Gastroesophageal sphincter (tissue), 4 donors: ENCODE measurements at regions not wholly inside any gene's neighbourhood (a gene's known extent, or its start where the extent isn't known, plus 50 kb on each side); places are given as distances from the start of the nearest gene placed in this dataset.

Experiments
- ATAC-seq: fragments of 150-250 bp; one replicate; pipeline ENCODE4 v1.9.1; 2016; ENCODE audit warnings: mild to moderate bottlenecking, moderate library complexity
- H3K27ac ChIP-seq, 4 donors: fragments of 200-600 bp; sonication (generic) in 3 of 4; 1 replicate in 3 of 4; 2 replicates in 1 of 4; pipeline ENCODE4 v1.5.1; 2016 to 2019
- H3K27me3 ChIP-seq: fragments of 200-600 bp; sonication (generic); one replicate; pipeline ENCODE4 v1.5.1; 2019
- H3K36me3 ChIP-seq, 2 donors: fragments of 200-600 bp; sonication (generic); one replicate each; pipeline ENCODE4 v1.5.1; 2019; ENCODE audit warnings: control low read depth in 1 of 2
- H3K4me1 ChIP-seq, 3 donors: fragments of 200-600 bp; sonication (generic); 1 replicate in 2 of 3; 2 replicates in 1 of 3; pipeline ENCODE4 v1.5.1; 2016 to 2019; ENCODE audit warnings: control low read depth in 2 of 3
- H3K4me3 ChIP-seq, 2 donors: fragments of 200-600 bp; sonication (generic); one replicate each; pipeline ENCODE4 v1.5.1; 2019; ENCODE audit warnings: mild to moderate bottlenecking in 1 of 2, moderate library complexity in 1 of 2
- H3K9me3 ChIP-seq, 3 donors: fragments of 200-600 bp; sonication (generic); one replicate each; pipeline ENCODE4 v1.5.1; 2017 to 2019; ENCODE audit warnings: control low read depth in 2 of 3
- CTCF ChIP-seq, 4 experiments: fragments of 200-600 bp in 2 of 4; fragments of 450-650 bp in 2 of 4; sonication (generic) in 1 of 4; IDR thresholded peaks; one replicate each; pipeline ENCODE4 v1.5.1; 2017 to 2019; ENCODE audit warnings: antibody characterized with exemption in 4 of 4, mild to moderate bottlenecking in 2 of 4, moderate library complexity in 2 of 4
- EP300 ChIP-seq: sonication (generic); formaldehyde crosslinking; IDR thresholded peaks from one replicate; pipeline ENCODE4 v1.6.1; 2017; ENCODE audit warnings: antibody characterized with exemption, mild to moderate bottlenecking
- POLR2A ChIP-seq, 2 donors: fragments of 450-650 bp; IDR thresholded peaks; one replicate each; pipeline ENCODE4 v1.6.1; 2017; ENCODE audit warnings: antibody characterized with exemption in 2 of 2, mild to moderate bottlenecking in 2 of 2, moderate library complexity in 1 of 2
- POLR2AphosphoS5 ChIP-seq: sonication (generic); formaldehyde crosslinking; IDR thresholded peaks from one replicate; pipeline ENCODE4 v1.6.1; 2017; ENCODE audit warnings: antibody characterized with exemption
- WGBS, 2 donors: methylation state at CpG; one replicate each; pipeline ENCODE4 v1.1.5; 2018; ENCODE audit warnings: low coverage in 1 of 2; 5-methylcytosine and 5-hydroxymethylcytosine counted together

- H3K4me1 ChIP-seq = no peaks in the 10 kb centered on the region
- H3K27me3 ChIP-seq = peaks cover 20% of the 10 kb centered on the region
- no peak overlapping the region for H3K4me3 ChIP-seq
- H3K36me3 ChIP-seq = no peaks in the 10 kb centered on the region
- no peaks in the 10 kb centered on the region for H3K9me3 ChIP-seq
- TF ChIP-seq CTCF (IDR thresholded peaks at IDR 0.05) (no peak), POLR2AphosphoS5 (no peak), EP300 (no peak), POLR2A (IDR thresholded peaks at IDR 0.05) (no peak)
- H3K27ac ChIP-seq = no peak overlapping the region
- WGBS, 2 donors = 57 to 68% methylated on average over 4 to 5 of the region's 5 CpGs
- no peak for ATAC-seq
Measured at GRCh38 chr21:37986751-37987399, 70.6 kb upstream of the KCNJ6 start.

- TF ChIP-seq EP300 = no peak
- no peak for ATAC-seq
- no peaks in the 10 kb centered on the region for H3K9me3 ChIP-seq
- WGBS, 2 donors = 58 to 63% methylated on average over 1 to 2 of the region's 5 CpGs
- H3K4me3 ChIP-seq = no peak overlapping the region
- no peak overlapping the region for H3K27ac ChIP-seq
- no peaks in the 10 kb centered on the region for H3K36me3 ChIP-seq
- H3K27me3 ChIP-seq = peaks cover 20% of the 10 kb centered on the region
- no peaks in the 10 kb centered on the region for H3K4me1 ChIP-seq
Measured at GRCh38 chr21:37987668-37988067, 71.4 kb upstream of the KCNJ6 start.

DNA sequence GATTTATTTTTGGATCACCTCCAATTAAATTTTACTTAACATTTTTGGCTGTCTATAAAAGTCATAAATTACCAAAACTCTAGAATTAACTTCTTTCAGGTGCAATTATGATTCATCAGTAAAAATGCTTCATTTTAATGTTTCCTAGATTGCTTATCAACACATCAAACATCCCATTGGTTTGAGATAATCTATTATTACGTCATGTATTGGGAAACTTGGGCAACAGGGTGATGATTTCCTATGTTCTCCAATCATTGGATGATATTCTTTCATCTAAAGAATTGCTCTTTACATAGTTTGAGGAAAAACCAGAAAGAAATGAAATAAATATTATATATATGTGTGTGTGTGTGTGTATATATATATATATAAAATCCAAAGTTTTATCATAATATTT is 76.8 kb upstream of the KCNJ6 start:
- no peak for ATAC-seq
- H3K4me3 ChIP-seq = no peak overlapping the region
- H3K27ac ChIP-seq = no peak overlapping the region
- no peaks in the 10 kb centered on the region for H3K9me3 ChIP-seq
- H3K36me3 ChIP-seq = no peaks in the 10 kb centered on the region
- 67 to 88% methylated on average over 1 of the region's 1 CpG for WGBS, 2 donors
- H3K27me3 ChIP-seq = no peaks in the 10 kb centered on the region
- TF ChIP-seq POLR2AphosphoS5 (no peak), CTCF (IDR thresholded peaks at IDR 0.05) (no peak), POLR2A (IDR thresholded peaks at IDR 0.05) (no peak), EP300 (no peak)
- H3K4me1 ChIP-seq = no peaks in the 10 kb centered on the region

GRCh38 chr21:37994211-37994610 is 78.0 kb upstream of the KCNJ6 start:
- TF ChIP-seq POLR2A (IDR thresholded peaks at IDR 0.05) (no peak), CTCF (IDR thresholded peaks at IDR 0.05) (no peak), POLR2AphosphoS5 (no peak), EP300 (no peak)
- H3K27me3 ChIP-seq = no peaks in the 10 kb centered on the region
- no peak overlapping the region for H3K4me3 ChIP-seq
- no peaks in the 10 kb centered on the region for H3K4me1 ChIP-seq
- WGBS, 2 donors = 63 to 72% methylated on average over 4 of the region's 4 CpGs
- no peaks in the 10 kb centered on the region for H3K36me3 ChIP-seq
- H3K9me3 ChIP-seq = no peaks in the 10 kb centered on the region
- no peak overlapping the region for H3K27ac ChIP-seq
- no peak for ATAC-seq

DNA sequence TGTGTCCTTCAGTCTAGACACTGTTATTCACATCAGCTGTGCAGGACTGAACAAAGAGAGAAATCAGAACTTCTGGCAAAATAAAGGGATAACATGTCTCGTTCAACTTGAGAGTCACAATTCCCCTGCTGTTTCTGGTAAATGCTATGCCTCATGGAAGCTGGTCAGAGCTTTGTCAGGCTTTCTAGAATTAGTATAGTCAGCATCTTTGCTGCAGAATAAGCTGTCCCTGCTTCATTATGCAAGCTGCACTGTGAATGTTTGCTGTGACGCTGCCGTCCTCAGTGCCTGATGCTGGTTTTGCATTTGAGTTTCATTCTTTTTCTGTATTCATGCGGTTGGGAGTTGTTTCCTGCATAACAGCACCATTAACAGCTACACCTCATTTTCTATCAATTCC is 96.4 kb upstream of the KCNJ6 start:
- peaks cover 13% of the 10 kb centered on the region for H3K27me3 ChIP-seq
- H3K27ac ChIP-seq = no peak overlapping the region
- ATAC-seq = no peak
- 52 to 73% methylated on average over 4 of the region's 4 CpGs for WGBS, 2 donors
- no peak overlapping the region for H3K4me3 ChIP-seq
- no peaks in the 10 kb centered on the region for H3K4me1 ChIP-seq
- TF ChIP-seq EP300 (no peak), POLR2AphosphoS5 (no peak), POLR2A (IDR thresholded peaks at IDR 0.05) (no peak), CTCF (IDR thresholded peaks at IDR 0.05) (no peak)
- no peaks in the 10 kb centered on the region for H3K36me3 ChIP-seq
- peaks cover 0 to 15% (median 0%) of the 10 kb centered on the region in 3 donors for H3K9me3 ChIP-seq
